SK-N-SH treated with all-trans-retinoic acid at 6 μM for 48 hours (cell line): ENCODE measurements at regions not wholly inside any gene's neighbourhood (a gene's known extent, or its start where the extent isn't known, plus 50 kb on each side); places are given as distances from the start of the nearest gene placed in this dataset.

Experiments
- ATAC-seq: fragments of 200-7000 bp; cut with Tn5 transposase; 3 replicates; pipeline ENCODE4 v1.9.1; 2020; ENCODE audit warnings: mild to moderate bottlenecking, moderate library complexity
- ARNTL ChIP-seq: fragments of 450-650 bp; formaldehyde crosslinking; IDR thresholded peaks from 2 replicates; pipeline ENCODE4 v1.5.0; 2020; ENCODE audit warnings: low read depth, mild to moderate bottlenecking, moderate library complexity, borderline replicate concordance
- BACH2 ChIP-seq: fragments of 250-450 bp; sonication (Bioruptor Pico); IDR thresholded peaks from 2 replicates; pipeline ENCODE4 v1.9.0; 2021; ENCODE audit warnings: mild to moderate bottlenecking, borderline replicate concordance
- CREB5 ChIP-seq: fragments of 250-450 bp; sonication (Bioruptor Pico); IDR thresholded peaks from 2 replicates; pipeline ENCODE4 v1.5.1; 2020; ENCODE audit warnings: low read depth, mild to moderate bottlenecking, moderate library complexity
- CSDC2 ChIP-seq: fragments of 250-450 bp; sonication (Bioruptor Pico); IDR thresholded peaks from 2 replicates; pipeline ENCODE4 v1.5.0; 2020; ENCODE audit warnings: mild to moderate bottlenecking, moderate library complexity
- ESRRG ChIP-seq: fragments of 250-450 bp; sonication (Bioruptor Pico); IDR thresholded peaks from 2 replicates; pipeline ENCODE4 v1.6.1; 2021; ENCODE audit warnings: mild to moderate bottlenecking
- GLIS3 ChIP-seq: fragments of 250-450 bp; sonication (Bioruptor Pico); IDR thresholded peaks from 2 replicates; pipeline ENCODE4 v1.5.0; 2020; ENCODE audit warnings: mild to moderate bottlenecking, moderate library complexity
- ISL1 ChIP-seq: fragments of 250-450 bp; sonication (Bioruptor Pico); IDR thresholded peaks from 2 replicates; pipeline ENCODE4 v2.1.2; 2022; ENCODE audit warnings: mild to moderate bottlenecking, moderate library complexity
- OSR1 ChIP-seq: fragments of 250-450 bp; sonication (Bioruptor Pico); IDR thresholded peaks from 2 replicates; pipeline ENCODE4 v1.8.0; 2022; ENCODE audit warnings: moderate library complexity, mild to moderate bottlenecking, inconsistent platforms
- POU6F1 ChIP-seq: fragments of 250-450 bp; sonication (Bioruptor Pico); IDR thresholded peaks from 2 replicates; pipeline ENCODE4 v1.8.0; 2021; ENCODE audit warnings: low read depth, mild to moderate bottlenecking, moderate library complexity, borderline replicate concordance
- PPARA ChIP-seq: fragments of 250-450 bp; sonication (Bioruptor Pico); IDR thresholded peaks from 2 replicates; pipeline ENCODE4 v1.5.0; 2020; ENCODE audit warnings: mild to moderate bottlenecking, borderline replicate concordance
- RARB ChIP-seq: fragments of 250-450 bp; sonication (Bioruptor Pico); IDR thresholded peaks from 2 replicates; pipeline ENCODE4 v1.8.0; 2021; ENCODE audit warnings: mild to moderate bottlenecking, moderate library complexity
- SNAI2 ChIP-seq: fragments of 250-450 bp; sonication (Bioruptor Pico); IDR thresholded peaks from 2 replicates; pipeline ENCODE4 v1.5.0; 2020; ENCODE audit warnings: mild to moderate bottlenecking, moderate library complexity
- TCF4 ChIP-seq: fragments of 250-450 bp; sonication (Bioruptor Pico); IDR thresholded peaks from 2 replicates; pipeline ENCODE4 v1.8.0; 2021; ENCODE audit warnings: mild to moderate bottlenecking, moderate library complexity, borderline replicate concordance
- TOX ChIP-seq: fragments of 250-450 bp; sonication (Bioruptor Pico); IDR thresholded peaks from 2 replicates; pipeline ENCODE4 v1.8.0; 2021; ENCODE audit warnings: mild to moderate bottlenecking, moderate library complexity, borderline replicate concordance
- TSHZ2 ChIP-seq: fragments of 250-450 bp; sonication (Bioruptor Pico); IDR thresholded peaks from 2 replicates; pipeline ENCODE4 v1.5.0; 2020; ENCODE audit warnings: mild to moderate bottlenecking, moderate library complexity
- ZC3H10 ChIP-seq: fragments of 250-450 bp; sonication (Bioruptor Pico); IDR thresholded peaks from 2 replicates; pipeline ENCODE4 v1.5.1; 2021; ENCODE audit warnings: mild to moderate bottlenecking, moderate library complexity
- ZFP3 ChIP-seq: fragments of 250-450 bp; sonication (Bioruptor Pico); IDR thresholded peaks from 2 replicates; pipeline ENCODE4 v1.5.0; 2020; ENCODE audit warnings: mild to moderate bottlenecking, moderate library complexity
- ZFP30 ChIP-seq: fragments of 450-650 bp; formaldehyde crosslinking; IDR thresholded peaks from 2 replicates; pipeline ENCODE4 v1.5.0; 2022; ENCODE audit warnings: mild to moderate bottlenecking, moderate library complexity
- ZNF70 ChIP-seq: fragments of 450-650 bp; formaldehyde crosslinking; IDR thresholded peaks from 2 replicates; pipeline ENCODE4 v1.5.0; 2020; ENCODE audit warnings: mild to moderate bottlenecking, moderate library complexity
- ZNF8 ChIP-seq: fragments of 450-650 bp; formaldehyde crosslinking; IDR thresholded peaks from 2 replicates; pipeline ENCODE4 v1.5.0; 2020; ENCODE audit warnings: mild to moderate bottlenecking, moderate library complexity
- TF ChIP-seq, protein P1 (sequence below): fragments of 250-450 bp; sonication (Bioruptor Pico); IDR thresholded peaks from 2 replicates; pipeline ENCODE4 v1.8.0; 2020; ENCODE audit warnings: mild to moderate bottlenecking, moderate library complexity, borderline replicate concordance
- TF ChIP-seq, protein P2 (sequence below): fragments of 250-450 bp; sonication (Bioruptor Pico); IDR thresholded peaks from 2 replicates; pipeline ENCODE4 v1.5.1; 2021; ENCODE audit warnings: mild to moderate bottlenecking, moderate library complexity

DNA sequence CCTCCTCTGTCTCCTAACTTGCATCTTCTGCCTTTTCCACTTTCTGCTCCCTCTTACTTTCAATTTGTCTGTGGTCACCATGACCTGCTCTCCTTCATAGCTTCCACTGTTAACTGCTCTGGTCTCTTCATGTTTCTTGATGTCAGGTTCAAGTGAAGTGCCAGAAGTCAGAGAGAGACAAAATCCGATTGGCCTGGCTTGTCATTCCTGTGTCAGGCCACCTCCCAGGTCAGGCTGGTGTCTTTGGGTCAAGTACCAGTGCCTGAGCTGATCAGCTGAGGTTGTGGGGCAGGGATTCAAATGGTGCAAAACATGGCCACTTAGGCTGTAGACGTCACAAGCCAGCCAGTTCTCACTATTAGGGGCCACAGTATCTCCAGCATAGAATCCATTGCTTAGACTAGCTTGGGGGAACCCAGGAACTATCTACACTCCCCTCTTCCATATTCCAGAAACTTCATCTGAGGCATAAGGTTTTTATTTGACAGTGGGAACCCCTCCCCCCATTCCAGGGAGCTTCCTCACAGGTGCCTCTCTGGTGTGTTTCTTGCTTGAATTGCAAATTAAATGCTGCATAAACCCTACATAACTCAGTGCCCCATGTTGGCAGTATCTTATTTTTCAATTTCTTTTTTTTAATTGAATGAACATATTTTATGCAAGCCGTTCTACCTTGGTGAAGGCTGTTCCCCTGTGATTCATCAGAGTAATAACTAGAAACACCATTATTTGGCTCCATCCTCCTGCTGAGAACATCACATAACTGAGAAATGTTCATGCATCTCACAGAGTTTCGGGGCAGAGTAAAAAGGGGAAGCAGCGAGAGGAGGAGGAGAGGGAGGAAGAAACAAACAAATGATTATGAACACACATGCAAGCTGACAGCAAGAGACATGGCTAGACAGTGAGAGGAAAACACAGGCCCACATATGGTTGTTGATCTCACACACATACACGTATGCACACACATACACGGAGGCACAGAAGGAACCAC lies 175.8 kb downstream of the TLE3 start:
- no peak for ATAC-seq
- TF ChIP-seq ZC3H10 (CRISPR knock-in tag) (no peak), ARNTL (no peak), BACH2 (CRISPR knock-in tag) (no peak), TOX (CRISPR knock-in tag) (no peak), CREB5 (no peak), OSR1 (CRISPR knock-in tag) (no peak), POU6F1 (CRISPR knock-in tag) (no peak), TSHZ2 (no peak), ZNF8 (CRISPR knock-in tag) (no peak), ZFP3 (CRISPR knock-in tag) (no peak), ESRRG (CRISPR knock-in tag) (no peak), SNAI2 (CRISPR knock-in tag) (no peak), GLIS3 (CRISPR knock-in tag) (no peak), CSDC2 (no peak), RARB (no peak), ZNF70 (CRISPR knock-in tag) (no peak)
- TF ChIP-seq, protein P1, sequence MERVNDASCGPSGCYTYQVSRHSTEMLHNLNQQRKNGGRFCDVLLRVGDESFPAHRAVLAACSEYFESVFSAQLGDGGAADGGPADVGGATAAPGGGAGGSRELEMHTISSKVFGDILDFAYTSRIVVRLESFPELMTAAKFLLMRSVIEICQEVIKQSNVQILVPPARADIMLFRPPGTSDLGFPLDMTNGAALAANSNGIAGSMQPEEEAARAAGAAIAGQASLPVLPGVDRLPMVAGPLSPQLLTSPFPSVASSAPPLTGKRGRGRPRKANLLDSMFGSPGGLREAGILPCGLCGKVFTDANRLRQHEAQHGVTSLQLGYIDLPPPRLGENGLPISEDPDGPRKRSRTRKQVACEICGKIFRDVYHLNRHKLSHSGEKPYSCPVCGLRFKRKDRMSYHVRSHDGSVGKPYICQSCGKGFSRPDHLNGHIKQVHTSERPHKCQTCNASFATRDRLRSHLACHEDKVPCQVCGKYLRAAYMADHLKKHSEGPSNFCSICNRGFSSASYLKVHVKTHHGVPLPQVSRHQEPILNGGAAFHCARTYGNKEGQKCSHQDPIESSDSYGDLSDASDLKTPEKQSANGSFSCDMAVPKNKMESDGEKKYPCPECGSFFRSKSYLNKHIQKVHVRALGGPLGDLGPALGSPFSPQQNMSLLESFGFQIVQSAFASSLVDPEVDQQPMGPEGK (CRISPR knock-in tag): no peak
- TF ChIP-seq, protein P2, sequence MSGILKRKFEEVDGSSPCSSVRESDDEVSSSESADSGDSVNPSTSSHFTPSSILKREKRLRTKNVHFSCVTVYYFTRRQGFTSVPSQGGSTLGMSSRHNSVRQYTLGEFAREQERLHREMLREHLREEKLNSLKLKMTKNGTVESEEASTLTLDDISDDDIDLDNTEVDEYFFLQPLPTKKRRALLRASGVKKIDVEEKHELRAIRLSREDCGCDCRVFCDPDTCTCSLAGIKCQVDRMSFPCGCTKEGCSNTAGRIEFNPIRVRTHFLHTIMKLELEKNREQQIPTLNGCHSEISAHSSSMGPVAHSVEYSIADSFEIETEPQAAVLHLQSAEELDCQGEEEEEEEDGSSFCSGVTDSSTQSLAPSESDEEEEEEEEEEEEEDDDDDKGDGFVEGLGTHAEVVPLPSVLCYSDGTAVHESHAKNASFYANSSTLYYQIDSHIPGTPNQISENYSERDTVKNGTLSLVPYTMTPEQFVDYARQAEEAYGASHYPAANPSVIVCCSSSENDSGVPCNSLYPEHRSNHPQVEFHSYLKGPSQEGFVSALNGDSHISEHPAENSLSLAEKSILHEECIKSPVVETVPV (CRISPR knock-in tag): no peak

DNA sequence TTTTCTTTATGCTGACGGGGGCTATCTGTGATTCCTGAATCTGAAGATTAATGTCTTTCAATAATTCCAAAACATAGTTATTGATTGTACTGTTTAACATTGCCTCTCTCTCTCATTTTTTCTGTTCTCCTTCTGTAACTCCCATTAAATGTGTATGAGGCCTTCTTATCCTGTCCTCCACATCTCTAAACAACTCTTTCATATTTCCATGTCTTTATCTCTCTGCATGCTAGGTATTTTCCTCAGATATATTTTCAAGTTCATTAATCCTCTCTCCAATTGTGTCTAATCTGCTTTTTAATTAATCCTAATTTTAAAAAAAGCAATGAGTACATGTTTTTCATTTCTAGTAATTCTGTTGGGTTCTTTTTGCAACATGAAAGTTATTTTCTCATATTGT lies 173.2 kb downstream of the TLE3 start:
- no peak for ATAC-seq
- peak; percentile 99 for TF ChIP-seq ZFP30 (CRISPR knock-in tag)
- TF ChIP-seq ISL1 (CRISPR knock-in tag): no peak

- ATAC-seq: no peak
Measured at GRCh38 chr15:69926006-69926405, 171.7 kb downstream of the TLE3 start.

More at GRCh38 chr15:69926006-69926405, 171.7 kb downstream of the TLE3 start:
- TF ChIP-seq ZFP30 (CRISPR knock-in tag): no peak
- TF ChIP-seq PPARA (CRISPR knock-in tag): no peak
- TF ChIP-seq SNAI2 (CRISPR knock-in tag): no peak
- no peak for TF ChIP-seq CREB5
- no peak for TF ChIP-seq BACH2 (CRISPR knock-in tag)
- no peak for TF ChIP-seq TCF4
- TF ChIP-seq ZNF70 (CRISPR knock-in tag): no peak
- no peak for TF ChIP-seq ZNF8 (CRISPR knock-in tag)
- TF ChIP-seq OSR1 (CRISPR knock-in tag): no peak
